ENCODE measurements at regions not wholly inside any gene's neighbourhood (a gene's known extent, or its start where the extent isn't known, plus 50 kb on each side); places are given as distances from the start of the nearest gene placed in this dataset.

DNA sequence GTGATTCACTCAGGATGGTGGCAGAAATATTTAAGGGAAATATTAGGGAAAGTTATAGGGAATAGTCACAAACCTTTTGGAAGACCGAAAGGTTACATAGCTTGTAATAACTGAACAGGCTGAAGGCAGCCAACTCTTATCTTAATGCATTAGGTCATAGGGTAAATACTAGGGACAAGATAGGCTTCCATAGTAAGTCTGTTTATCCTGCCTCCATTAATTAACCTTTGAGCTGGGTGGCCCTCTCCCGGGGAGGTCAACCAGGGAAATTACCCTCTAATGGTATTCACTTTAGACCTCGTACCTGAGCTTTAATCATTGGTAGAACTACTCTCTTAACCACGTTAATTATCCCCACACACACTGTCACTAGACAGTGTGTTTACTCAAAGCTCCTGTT lies 981.8 kb downstream of the SLC16A7 start:
- TF ChIP-seq, protein P1, sequence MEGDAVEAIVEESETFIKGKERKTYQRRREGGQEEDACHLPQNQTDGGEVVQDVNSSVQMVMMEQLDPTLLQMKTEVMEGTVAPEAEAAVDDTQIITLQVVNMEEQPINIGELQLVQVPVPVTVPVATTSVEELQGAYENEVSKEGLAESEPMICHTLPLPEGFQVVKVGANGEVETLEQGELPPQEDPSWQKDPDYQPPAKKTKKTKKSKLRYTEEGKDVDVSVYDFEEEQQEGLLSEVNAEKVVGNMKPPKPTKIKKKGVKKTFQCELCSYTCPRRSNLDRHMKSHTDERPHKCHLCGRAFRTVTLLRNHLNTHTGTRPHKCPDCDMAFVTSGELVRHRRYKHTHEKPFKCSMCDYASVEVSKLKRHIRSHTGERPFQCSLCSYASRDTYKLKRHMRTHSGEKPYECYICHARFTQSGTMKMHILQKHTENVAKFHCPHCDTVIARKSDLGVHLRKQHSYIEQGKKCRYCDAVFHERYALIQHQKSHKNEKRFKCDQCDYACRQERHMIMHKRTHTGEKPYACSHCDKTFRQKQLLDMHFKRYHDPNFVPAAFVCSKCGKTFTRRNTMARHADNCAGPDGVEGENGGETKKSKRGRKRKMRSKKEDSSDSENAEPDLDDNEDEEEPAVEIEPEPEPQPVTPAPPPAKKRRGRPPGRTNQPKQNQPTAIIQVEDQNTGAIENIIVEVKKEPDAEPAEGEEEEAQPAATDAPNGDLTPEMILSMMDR (IDR thresholded peaks at IDR 0.05; ENCODE audit: insufficient read depth, low read length, poor library complexity, severe bottlenecking) = no peak
- TF ChIP-seq EZH2phosphoT487 (conservative IDR thresholded peaks at IDR 0.05; ENCODE audit: low read length) = no peak
